WTC11 (cell line): ENCODE measurements at regions not wholly inside any gene's neighbourhood (a gene's known extent, or its start where the extent isn't known, plus 50 kb on each side); places are given as distances from the start of the nearest gene placed in this dataset.

ENCODE experiments used
- ATAC-seq: fragments of 200-7000 bp; cut with Tn5 transposase; 2 replicates; pipeline ENCODE4 v1.10.0; 2021; ENCODE audit warnings: mild to moderate bottlenecking, moderate library complexity
- CTCF ChIA-PET: fragments of 300-600 bp; sonication (Branson Sonifier 250); formaldehyde crosslinking; loops from one replicate; lab custom pipeline; 2021; ENCODE audit warnings: antibody characterized with exemption; lab: Charles Lee
- POLR2A ChIA-PET: fragments of 350-600 bp; sonication (Branson Sonifier 250); formaldehyde crosslinking; loops from one replicate; lab custom pipeline; 2021; ENCODE audit warnings: antibody characterized with exemption; lab: Charles Lee
- DNase-seq: peaks from one replicate; pipeline ENCODE4 v3.0.0; 2021; ENCODE audit warnings: low spot score
- H3K27ac Mint-ChIP-seq: 2 replicates; pipeline ENCODE4 v1.8.0; 2021; ENCODE audit warnings: mixed read lengths
- H3K27me3 Mint-ChIP-seq: 2 replicates; pipeline ENCODE4 v1.8.0; 2021; ENCODE audit warnings: low read depth, mild to moderate bottlenecking, moderate library complexity, mixed read lengths
- H3K36me3 Mint-ChIP-seq: 2 replicates; pipeline ENCODE4 v1.8.0; 2021; ENCODE audit warnings: mixed read lengths
- H3K4me1 Mint-ChIP-seq: 2 replicates; pipeline ENCODE4 v1.8.0; 2022; ENCODE audit warnings: mixed read lengths
- H3K4me3 Mint-ChIP-seq: 2 replicates; pipeline ENCODE4 v1.8.0; 2021; ENCODE audit warnings: mild to moderate bottlenecking, moderate library complexity, mixed read lengths
- H3K9me3 Mint-ChIP-seq: 2 replicates; pipeline ENCODE4 v1.8.0; 2021; ENCODE audit warnings: mixed read lengths
- ATF1 ChIP-seq: sonication (generic); formaldehyde crosslinking; IDR thresholded peaks from 2 replicates; pipeline ENCODE4 v1.8.1; 2023; ENCODE audit warnings: mild to moderate bottlenecking, moderate library complexity, missing genetic modification reagents
- CBFB ChIP-seq: sonication (generic); formaldehyde crosslinking; IDR thresholded peaks from 2 replicates; pipeline ENCODE4 v1.8.1; 2022; ENCODE audit warnings: mild to moderate bottlenecking, low read depth, missing genetic modification reagents
- ELF4 ChIP-seq: sonication (generic); formaldehyde crosslinking; IDR thresholded peaks from 2 replicates; pipeline ENCODE4 v1.8.1; 2022; ENCODE audit warnings: low read depth, mild to moderate bottlenecking, moderate library complexity, missing genetic modification reagents
- FOXK1 ChIP-seq: sonication (generic); formaldehyde crosslinking; IDR thresholded peaks from 2 replicates; pipeline ENCODE4 v1.8.0; 2022; ENCODE audit warnings: mild to moderate bottlenecking, moderate library complexity, missing genetic modification reagents
- HMGA2 ChIP-seq: fragments of 250-450 bp; sonication (Bioruptor Pico); IDR thresholded peaks from 2 replicates; pipeline ENCODE4 v1.4.0; 2021; ENCODE audit warnings: mild to moderate bottlenecking, moderate library complexity
- HMGXB4 ChIP-seq: sonication (generic); formaldehyde crosslinking; IDR thresholded peaks from 2 replicates; pipeline ENCODE4 v1.8.1; 2023; ENCODE audit warnings: mild to moderate bottlenecking, moderate library complexity, missing genetic modification reagents
- KAT7 ChIP-seq: sonication (generic); formaldehyde crosslinking; IDR thresholded peaks from 2 replicates; pipeline ENCODE4 v1.8.1; 2023; ENCODE audit warnings: missing genetic modification reagents, mild to moderate bottlenecking, borderline replicate concordance
- MAX ChIP-seq: sonication (generic); formaldehyde crosslinking; IDR thresholded peaks from 2 replicates; pipeline ENCODE4 v1.8.0; 2022; ENCODE audit warnings: mild to moderate bottlenecking, missing genetic modification reagents
- NFYB ChIP-seq: sonication (generic); formaldehyde crosslinking; conservative IDR thresholded peaks from 2 replicates; pipeline ENCODE4 v1.8.0; 2022; ENCODE audit warnings: low read depth, missing genetic modification reagents
- NR1H2 ChIP-seq: sonication (generic); formaldehyde crosslinking; IDR thresholded peaks from 2 replicates; pipeline ENCODE4 v1.9.0; 2021; ENCODE audit warnings: mild to moderate bottlenecking, moderate library complexity, missing genetic modification reagents
- PREB ChIP-seq: sonication (generic); formaldehyde crosslinking; IDR thresholded peaks from 2 replicates; pipeline ENCODE4 v1.8.1; 2022; ENCODE audit warnings: mild to moderate bottlenecking, missing genetic modification reagents, moderate library complexity, borderline replicate concordance
- RORB ChIP-seq: fragments of 250-450 bp; sonication (Bioruptor Pico); IDR thresholded peaks from 2 replicates; pipeline ENCODE4 v1.9.0; 2021; ENCODE audit warnings: mild to moderate bottlenecking
- SP1 ChIP-seq: sonication (generic); formaldehyde crosslinking; conservative IDR thresholded peaks from 2 replicates; pipeline ENCODE4 v1.8.1; 2022; ENCODE audit warnings: missing genetic modification reagents
- ZMAT4 ChIP-seq: fragments of 250-450 bp; sonication (Bioruptor Pico); IDR thresholded peaks from 2 replicates; pipeline ENCODE4 v1.9.0; 2021; ENCODE audit warnings: mild to moderate bottlenecking
- ZNF121 ChIP-seq: sonication (generic); formaldehyde crosslinking; IDR thresholded peaks from 2 replicates; pipeline ENCODE4 v1.8.0; 2023; ENCODE audit warnings: missing genetic modification reagents
- ZNF219 ChIP-seq: sonication (generic); formaldehyde crosslinking; IDR thresholded peaks from 2 replicates; pipeline ENCODE4 v1.8.0; 2023; ENCODE audit warnings: missing genetic modification reagents, mild to moderate bottlenecking, borderline replicate concordance
- TF ChIP-seq, protein P1 (sequence below): fragments of 250-450 bp; sonication (Bioruptor Pico); IDR thresholded peaks from 2 replicates; pipeline ENCODE4 v1.9.0; 2021; ENCODE audit warnings: mild to moderate bottlenecking
- TF ChIP-seq, protein P2 (sequence below): sonication (generic); formaldehyde crosslinking; IDR thresholded peaks from 2 replicates; pipeline ENCODE4 v1.8.1; 2023; ENCODE audit warnings: mild to moderate bottlenecking, missing genetic modification reagents, borderline replicate concordance
- TF ChIP-seq, protein P3 (sequence below): fragments of 250-450 bp; sonication (Bioruptor Pico); IDR thresholded peaks from 2 replicates; pipeline ENCODE4 v1.9.0; 2021; ENCODE audit warnings: mild to moderate bottlenecking, borderline replicate concordance

DNA sequence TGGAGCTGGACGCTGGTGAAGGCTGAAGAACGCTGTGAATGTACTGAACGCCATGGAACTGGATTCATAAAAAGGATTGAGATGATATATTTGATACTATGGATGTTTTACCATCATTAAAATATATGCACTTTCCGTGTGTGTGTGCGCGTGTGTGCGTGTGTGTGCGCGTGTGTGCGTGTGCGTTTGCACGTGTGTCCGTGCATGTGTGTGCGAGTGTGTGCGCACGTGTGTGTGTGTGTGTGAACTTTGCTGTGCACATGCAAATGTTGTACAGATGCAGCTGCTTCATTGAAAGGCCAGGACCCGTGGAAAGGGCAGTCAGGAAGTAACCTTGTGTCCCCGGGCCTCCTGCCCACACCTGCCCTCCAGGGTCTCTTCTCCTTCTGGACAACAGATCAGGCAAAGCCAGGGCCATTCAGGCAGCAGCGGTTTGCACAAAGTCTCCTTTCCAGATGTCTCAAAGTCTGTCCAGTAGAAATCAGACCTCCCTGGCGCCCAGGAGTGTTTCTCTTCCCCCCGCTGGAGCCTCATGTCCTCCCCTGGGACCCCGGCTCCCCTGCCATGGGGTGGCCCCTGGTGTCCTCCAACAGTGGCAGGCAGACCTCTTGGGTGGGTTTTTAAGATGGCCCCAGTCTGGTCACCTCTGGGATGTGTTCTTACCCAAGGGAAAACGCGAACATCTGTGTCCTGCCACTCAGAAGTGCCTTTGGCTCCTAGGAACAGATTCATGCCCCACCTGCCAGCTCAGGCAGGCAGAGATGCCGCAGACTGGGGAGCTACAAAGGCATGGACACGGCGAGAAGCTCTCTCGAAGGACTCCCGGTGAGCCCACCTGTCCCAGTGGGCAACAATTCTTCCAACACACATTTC lies 86.1 kb upstream of the GPC1 start:
- H3K9me3 Mint-ChIP-seq = peaks cover 18% of the 10 kb centered on the region
- H3K27ac Mint-ChIP-seq = no peak overlapping the region
- H3K4me3 Mint-ChIP-seq = no peak overlapping the region
- POLR2A ChIA-PET = no interaction called here
- no peaks in the 10 kb centered on the region for H3K4me1 Mint-ChIP-seq
- no peaks in the 10 kb centered on the region; the same call in 1 of the 2 replicates for H3K27me3 Mint-ChIP-seq
- TF ChIP-seq SP1 (CRISPR knock-in tag) = no peak
- TF ChIP-seq, protein P1, sequence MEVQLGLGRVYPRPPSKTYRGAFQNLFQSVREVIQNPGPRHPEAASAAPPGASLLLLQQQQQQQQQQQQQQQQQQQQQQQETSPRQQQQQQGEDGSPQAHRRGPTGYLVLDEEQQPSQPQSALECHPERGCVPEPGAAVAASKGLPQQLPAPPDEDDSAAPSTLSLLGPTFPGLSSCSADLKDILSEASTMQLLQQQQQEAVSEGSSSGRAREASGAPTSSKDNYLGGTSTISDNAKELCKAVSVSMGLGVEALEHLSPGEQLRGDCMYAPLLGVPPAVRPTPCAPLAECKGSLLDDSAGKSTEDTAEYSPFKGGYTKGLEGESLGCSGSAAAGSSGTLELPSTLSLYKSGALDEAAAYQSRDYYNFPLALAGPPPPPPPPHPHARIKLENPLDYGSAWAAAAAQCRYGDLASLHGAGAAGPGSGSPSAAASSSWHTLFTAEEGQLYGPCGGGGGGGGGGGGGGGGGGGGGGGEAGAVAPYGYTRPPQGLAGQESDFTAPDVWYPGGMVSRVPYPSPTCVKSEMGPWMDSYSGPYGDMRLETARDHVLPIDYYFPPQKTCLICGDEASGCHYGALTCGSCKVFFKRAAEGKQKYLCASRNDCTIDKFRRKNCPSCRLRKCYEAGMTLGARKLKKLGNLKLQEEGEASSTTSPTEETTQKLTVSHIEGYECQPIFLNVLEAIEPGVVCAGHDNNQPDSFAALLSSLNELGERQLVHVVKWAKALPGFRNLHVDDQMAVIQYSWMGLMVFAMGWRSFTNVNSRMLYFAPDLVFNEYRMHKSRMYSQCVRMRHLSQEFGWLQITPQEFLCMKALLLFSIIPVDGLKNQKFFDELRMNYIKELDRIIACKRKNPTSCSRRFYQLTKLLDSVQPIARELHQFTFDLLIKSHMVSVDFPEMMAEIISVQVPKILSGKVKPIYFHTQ (CRISPR knock-in tag) = no peak
- TF ChIP-seq ZNF121 (CRISPR knock-in tag) = no peak
- no peak for TF ChIP-seq MAX (CRISPR knock-in tag)
- TF ChIP-seq ELF4 = no peak
- no peak for TF ChIP-seq NR1H2 (CRISPR knock-in tag)
- no peak for TF ChIP-seq ATF1 (CRISPR knock-in tag)
- TF ChIP-seq HMGXB4 = no peak
- TF ChIP-seq ZNF219 (CRISPR knock-in tag) = no peak
- TF ChIP-seq NFYB (CRISPR knock-in tag) = no peak
- TF ChIP-seq, protein P2, sequence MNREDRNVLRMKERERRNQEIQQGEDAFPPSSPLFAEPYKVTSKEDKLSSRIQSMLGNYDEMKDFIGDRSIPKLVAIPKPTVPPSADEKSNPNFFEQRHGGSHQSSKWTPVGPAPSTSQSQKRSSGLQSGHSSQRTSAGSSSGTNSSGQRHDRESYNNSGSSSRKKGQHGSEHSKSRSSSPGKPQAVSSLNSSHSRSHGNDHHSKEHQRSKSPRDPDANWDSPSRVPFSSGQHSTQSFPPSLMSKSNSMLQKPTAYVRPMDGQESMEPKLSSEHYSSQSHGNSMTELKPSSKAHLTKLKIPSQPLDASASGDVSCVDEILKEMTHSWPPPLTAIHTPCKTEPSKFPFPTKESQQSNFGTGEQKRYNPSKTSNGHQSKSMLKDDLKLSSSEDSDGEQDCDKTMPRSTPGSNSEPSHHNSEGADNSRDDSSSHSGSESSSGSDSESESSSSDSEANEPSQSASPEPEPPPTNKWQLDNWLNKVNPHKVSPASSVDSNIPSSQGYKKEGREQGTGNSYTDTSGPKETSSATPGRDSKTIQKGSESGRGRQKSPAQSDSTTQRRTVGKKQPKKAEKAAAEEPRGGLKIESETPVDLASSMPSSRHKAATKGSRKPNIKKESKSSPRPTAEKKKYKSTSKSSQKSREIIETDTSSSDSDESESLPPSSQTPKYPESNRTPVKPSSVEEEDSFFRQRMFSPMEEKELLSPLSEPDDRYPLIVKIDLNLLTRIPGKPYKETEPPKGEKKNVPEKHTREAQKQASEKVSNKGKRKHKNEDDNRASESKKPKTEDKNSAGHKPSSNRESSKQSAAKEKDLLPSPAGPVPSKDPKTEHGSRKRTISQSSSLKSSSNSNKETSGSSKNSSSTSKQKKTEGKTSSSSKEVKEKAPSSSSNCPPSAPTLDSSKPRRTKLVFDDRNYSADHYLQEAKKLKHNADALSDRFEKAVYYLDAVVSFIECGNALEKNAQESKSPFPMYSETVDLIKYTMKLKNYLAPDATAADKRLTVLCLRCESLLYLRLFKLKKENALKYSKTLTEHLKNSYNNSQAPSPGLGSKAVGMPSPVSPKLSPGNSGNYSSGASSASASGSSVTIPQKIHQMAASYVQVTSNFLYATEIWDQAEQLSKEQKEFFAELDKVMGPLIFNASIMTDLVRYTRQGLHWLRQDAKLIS = no peak
- ATAC-seq (no peak), DNase-seq (no peak)
- no peaks in the 10 kb centered on the region; the same call in 1 of the 2 replicates for H3K36me3 Mint-ChIP-seq
- CTCF ChIA-PET = no interaction called here

- Mint-ChIP-seq H3K27ac (no peak overlapping the region), H3K36me3 (no peaks in the 10 kb centered on the region; the same call in 1 of the 2 replicates), H3K9me3 (peaks cover 12% of the 10 kb centered on the region), H3K27me3 (no peaks in the 10 kb centered on the region; the same call in 1 of the 2 replicates), H3K4me1 (no peaks in the 10 kb centered on the region), H3K4me3 (no peak overlapping the region)
- POLR2A ChIA-PET = no interaction called here
- no peak for ATAC-seq
- DNase-seq = no peak
- CTCF ChIA-PET = no interaction called here
- no peak for TF ChIP-seq RORB
- no peak for TF ChIP-seq SP1 (CRISPR knock-in tag)
- TF ChIP-seq KAT7 (CRISPR knock-in tag) = no peak
- TF ChIP-seq ATF1 (CRISPR knock-in tag) = no peak
- TF ChIP-seq ZMAT4 (CRISPR knock-in tag) = no peak
- no peak for TF ChIP-seq HMGA2 (CRISPR knock-in tag)
- TF ChIP-seq, protein P3, sequence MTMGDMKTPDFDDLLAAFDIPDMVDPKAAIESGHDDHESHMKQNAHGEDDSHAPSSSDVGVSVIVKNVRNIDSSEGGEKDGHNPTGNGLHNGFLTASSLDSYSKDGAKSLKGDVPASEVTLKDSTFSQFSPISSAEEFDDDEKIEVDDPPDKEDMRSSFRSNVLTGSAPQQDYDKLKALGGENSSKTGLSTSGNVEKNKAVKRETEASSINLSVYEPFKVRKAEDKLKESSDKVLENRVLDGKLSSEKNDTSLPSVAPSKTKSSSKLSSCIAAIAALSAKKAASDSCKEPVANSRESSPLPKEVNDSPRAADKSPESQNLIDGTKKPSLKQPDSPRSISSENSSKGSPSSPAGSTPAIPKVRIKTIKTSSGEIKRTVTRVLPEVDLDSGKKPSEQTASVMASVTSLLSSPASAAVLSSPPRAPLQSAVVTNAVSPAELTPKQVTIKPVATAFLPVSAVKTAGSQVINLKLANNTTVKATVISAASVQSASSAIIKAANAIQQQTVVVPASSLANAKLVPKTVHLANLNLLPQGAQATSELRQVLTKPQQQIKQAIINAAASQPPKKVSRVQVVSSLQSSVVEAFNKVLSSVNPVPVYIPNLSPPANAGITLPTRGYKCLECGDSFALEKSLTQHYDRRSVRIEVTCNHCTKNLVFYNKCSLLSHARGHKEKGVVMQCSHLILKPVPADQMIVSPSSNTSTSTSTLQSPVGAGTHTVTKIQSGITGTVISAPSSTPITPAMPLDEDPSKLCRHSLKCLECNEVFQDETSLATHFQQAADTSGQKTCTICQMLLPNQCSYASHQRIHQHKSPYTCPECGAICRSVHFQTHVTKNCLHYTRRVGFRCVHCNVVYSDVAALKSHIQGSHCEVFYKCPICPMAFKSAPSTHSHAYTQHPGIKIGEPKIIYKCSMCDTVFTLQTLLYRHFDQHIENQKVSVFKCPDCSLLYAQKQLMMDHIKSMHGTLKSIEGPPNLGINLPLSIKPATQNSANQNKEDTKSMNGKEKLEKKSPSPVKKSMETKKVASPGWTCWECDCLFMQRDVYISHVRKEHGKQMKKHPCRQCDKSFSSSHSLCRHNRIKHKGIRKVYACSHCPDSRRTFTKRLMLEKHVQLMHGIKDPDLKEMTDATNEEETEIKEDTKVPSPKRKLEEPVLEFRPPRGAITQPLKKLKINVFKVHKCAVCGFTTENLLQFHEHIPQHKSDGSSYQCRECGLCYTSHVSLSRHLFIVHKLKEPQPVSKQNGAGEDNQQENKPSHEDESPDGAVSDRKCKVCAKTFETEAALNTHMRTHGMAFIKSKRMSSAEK = no peak
- no peak for TF ChIP-seq CBFB (CRISPR knock-in tag)
- TF ChIP-seq FOXK1 = no peak
- TF ChIP-seq PREB (CRISPR knock-in tag) = no peak
Measured at GRCh38 chr2:240350006-240350355, 85.5 kb upstream of the GPC1 start.
